ENCODE measurements at regions not wholly inside any gene's neighbourhood (a gene's known extent, or its start where the extent isn't known, plus 50 kb on each side); places are given as distances from the start of the nearest gene placed in this dataset.
"Not testable (repeated sequence)": the region's sequence is repeated elsewhere in the genome, so short reads cannot be mapped to it uniquely, and the experiment has no call there.

GRCh38 chr15:28789401-28790114, 58.9 kb downstream of the GOLGA6L7 start:
- H3K9me3 ChIP-seq; H3K4me3 ChIP-seq; DNase-seq (ENCODE audit: low spot score in 2 of 2); H3K4me1 ChIP-seq; H3K36me3 ChIP-seq; H3K27ac ChIP-seq: not testable (repeated sequence)
- WGBS, result 53% methylated on average over 12 of the region's 32 CpGs
- peaks cover 19% of the 10 kb centered on the region for H3K27me3 ChIP-seq

- Histone ChIP-seq H3K4me3 (peak overlapping the region; percentile 27), H3K27me3 (peaks cover 19% of the 10 kb centered on the region)
- H3K36me3 ChIP-seq; H3K4me1 ChIP-seq; DNase-seq (ENCODE audit: low spot score in 2 of 2); H3K9me3 ChIP-seq; H3K27ac ChIP-seq: not testable (repeated sequence)
- 19% methylated on average over 13 of the region's 78 CpGs for WGBS
Measured at GRCh38 chr15:28788649-28789400, 59.6 kb downstream of the GOLGA6L7 start.

DNA sequence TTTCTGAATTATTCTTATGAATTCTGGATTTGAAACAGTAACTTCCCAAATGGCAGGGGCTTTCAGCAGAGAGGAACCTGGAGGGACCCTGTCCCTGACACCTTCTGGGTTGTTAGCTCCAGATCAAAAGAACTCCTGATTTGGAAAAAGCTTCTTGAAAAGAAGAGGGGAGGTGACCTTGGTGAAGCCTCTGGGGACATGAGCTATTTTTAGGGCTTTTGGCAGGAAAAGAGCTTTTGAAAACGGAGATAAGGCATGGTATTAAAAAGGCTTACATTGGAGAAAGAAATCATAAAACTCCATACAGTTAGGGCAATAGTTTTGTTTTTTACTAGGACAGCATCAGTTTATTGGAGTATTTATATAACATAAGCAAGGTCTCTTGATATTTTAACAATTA, 60.3 kb downstream of the GOLGA6L7 start:
- H3K27ac ChIP-seq; H3K36me3 ChIP-seq; H3K4me1 ChIP-seq; H3K4me3 ChIP-seq; H3K9me3 ChIP-seq; DNase-seq (ENCODE audit: low spot score in 2 of 2): not testable (repeated sequence)
- H3K27me3 ChIP-seq, result peaks cover 19% of the 10 kb centered on the region
- WGBS, result 11% methylated on average over 1 of the region's 1 CpG

DNA sequence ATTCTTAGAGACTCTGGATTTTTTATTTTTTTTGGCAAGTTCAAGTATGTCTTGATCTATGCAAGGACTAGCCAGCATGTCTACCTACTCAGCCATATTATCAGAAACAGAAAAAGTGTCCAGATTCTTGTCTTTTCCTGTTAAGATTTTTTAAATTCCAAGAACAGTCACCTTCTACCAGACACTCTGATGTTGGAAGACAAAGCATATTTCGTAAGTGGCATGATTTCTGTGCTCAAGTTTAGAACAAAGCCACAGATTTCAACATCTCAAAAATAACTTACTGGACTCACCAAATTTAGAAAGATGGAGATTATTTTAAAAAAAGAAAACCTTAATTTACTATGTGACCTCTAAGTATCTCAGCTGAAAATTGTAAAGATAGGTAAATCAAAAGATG, 61.9 kb downstream of the GOLGA6L7 start:
- Histone ChIP-seq H3K36me3 (no peaks in the 10 kb centered on the region), H3K9me3 (no peaks in the 10 kb centered on the region), H3K27me3 (peaks cover 16% of the 10 kb centered on the region), H3K4me1 (peaks cover 5% of the 10 kb centered on the region), H3K27ac (no peak overlapping the region), H3K4me3 (no peak overlapping the region)
- TF ChIP-seq POLR2AphosphoS5 (IDR thresholded peaks at IDR 0.05) (no peak), POLR2A (IDR thresholded peaks at IDR 0.05) (no peak), EP300 (IDR thresholded peaks at IDR 0.05) (no peak)
- TF ChIP-seq, protein P1, sequence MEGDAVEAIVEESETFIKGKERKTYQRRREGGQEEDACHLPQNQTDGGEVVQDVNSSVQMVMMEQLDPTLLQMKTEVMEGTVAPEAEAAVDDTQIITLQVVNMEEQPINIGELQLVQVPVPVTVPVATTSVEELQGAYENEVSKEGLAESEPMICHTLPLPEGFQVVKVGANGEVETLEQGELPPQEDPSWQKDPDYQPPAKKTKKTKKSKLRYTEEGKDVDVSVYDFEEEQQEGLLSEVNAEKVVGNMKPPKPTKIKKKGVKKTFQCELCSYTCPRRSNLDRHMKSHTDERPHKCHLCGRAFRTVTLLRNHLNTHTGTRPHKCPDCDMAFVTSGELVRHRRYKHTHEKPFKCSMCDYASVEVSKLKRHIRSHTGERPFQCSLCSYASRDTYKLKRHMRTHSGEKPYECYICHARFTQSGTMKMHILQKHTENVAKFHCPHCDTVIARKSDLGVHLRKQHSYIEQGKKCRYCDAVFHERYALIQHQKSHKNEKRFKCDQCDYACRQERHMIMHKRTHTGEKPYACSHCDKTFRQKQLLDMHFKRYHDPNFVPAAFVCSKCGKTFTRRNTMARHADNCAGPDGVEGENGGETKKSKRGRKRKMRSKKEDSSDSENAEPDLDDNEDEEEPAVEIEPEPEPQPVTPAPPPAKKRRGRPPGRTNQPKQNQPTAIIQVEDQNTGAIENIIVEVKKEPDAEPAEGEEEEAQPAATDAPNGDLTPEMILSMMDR (IDR thresholded peaks at IDR 0.05), result no peak
- WGBS, result 65% methylated on average over 1 of the region's 1 CpG
- no peak for DNase-seq (ENCODE audit: low spot score in 2 of 2)

DNA sequence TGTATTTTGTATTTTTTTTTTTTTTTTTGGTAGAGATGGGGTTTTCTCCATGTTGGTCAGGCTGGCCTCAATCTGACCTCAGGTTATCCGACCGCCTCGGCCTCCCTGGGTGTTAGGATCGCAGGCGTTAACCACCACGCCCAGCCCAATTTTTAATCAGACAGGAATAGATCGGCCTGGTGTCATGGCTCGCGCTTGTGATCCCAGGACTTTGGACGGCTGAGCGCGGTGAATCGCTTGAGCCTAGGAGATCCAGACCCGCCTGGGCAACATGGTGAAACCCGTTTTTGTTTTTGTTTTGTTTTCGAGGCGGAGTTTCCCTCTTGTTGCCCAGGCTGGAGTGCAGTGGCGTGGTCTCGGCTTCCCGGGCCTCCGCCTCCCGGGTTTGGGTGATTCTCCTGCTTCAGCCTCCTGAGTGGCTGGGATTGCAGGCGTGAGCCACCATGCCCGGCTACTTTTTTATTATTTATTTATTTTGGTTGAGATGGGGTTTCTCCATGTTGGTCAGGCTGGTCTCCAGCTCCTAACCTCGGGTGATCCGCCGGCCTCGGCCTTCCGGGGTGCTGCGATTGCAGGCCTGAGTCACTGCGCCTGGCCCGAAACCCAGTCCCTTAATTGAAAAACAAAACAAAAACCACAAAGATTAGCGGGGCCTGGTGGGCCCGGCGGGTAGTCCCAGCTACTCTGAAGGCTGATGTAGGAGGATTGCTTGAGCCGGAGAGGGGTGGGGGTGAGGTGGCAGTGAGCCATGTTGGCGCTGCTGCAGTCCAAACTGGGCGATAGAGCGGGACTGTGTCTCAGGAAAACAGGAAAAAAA, 63.9 kb downstream of the GOLGA6L7 start:
- WGBS, result 94% methylated on average over 39 of the region's 39 CpGs
- H3K36me3 ChIP-seq; H3K27ac ChIP-seq; H3K9me3 ChIP-seq; DNase-seq (ENCODE audit: low spot score in 2 of 2); H3K4me1 ChIP-seq; H3K4me3 ChIP-seq: not testable (repeated sequence)
- peaks cover 11% of the 10 kb centered on the region for H3K27me3 ChIP-seq

DNA sequence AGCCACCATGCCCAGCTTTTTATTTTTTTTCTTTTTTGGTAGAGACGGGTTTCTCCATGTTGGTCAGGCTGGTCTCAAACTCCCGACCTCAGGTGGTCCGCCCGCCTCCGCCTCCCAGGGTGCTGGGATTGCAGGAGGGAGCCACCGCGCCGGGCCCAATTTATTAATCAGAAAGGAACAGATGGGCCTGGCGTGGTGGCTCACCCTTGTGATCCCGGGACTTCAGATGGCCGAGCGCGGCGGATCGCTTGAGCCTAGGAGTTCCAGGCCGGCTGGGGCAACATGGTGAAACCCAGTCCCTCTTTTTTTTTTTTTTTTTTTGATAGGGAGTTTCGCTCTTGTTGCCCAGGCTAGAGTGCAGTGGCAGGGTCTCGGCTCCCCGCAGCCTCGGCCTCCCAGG, 64.6 kb downstream of the GOLGA6L7 start:
- Histone ChIP-seq H3K27ac (no peak overlapping the region), H3K36me3 (no peaks in the 10 kb centered on the region), H3K9me3 (no peaks in the 10 kb centered on the region), H3K4me1 (peaks cover 4% of the 10 kb centered on the region), H3K4me3 (no peak overlapping the region), H3K27me3 (peaks cover 8% of the 10 kb centered on the region)
- TF ChIP-seq, protein P1 (IDR thresholded peaks at IDR 0.05), result no peak
- no peak for TF ChIP-seq EP300 (IDR thresholded peaks at IDR 0.05)
- no peak for TF ChIP-seq POLR2AphosphoS5 (IDR thresholded peaks at IDR 0.05)
- 96% methylated on average over 20 of the region's 20 CpGs for WGBS
- no peak for DNase-seq (ENCODE audit: low spot score in 2 of 2)

- H3K4me3 ChIP-seq, result no peak overlapping the region
- no peaks in the 10 kb centered on the region for H3K9me3 ChIP-seq
- DNase-seq (ENCODE audit: low spot score in 2 of 2), result no peak
- peaks cover 4% of the 10 kb centered on the region for H3K27me3 ChIP-seq
- TF ChIP-seq POLR2A (IDR thresholded peaks at IDR 0.05), result no peak
- TF ChIP-seq POLR2AphosphoS5 (IDR thresholded peaks at IDR 0.05), result no peak
- TF ChIP-seq, protein P1 (IDR thresholded peaks at IDR 0.05), result no peak
- TF ChIP-seq EP300 (IDR thresholded peaks at IDR 0.05), result no peak
- WGBS, result 99% methylated on average over 21 of the region's 21 CpGs
- H3K4me1 ChIP-seq, result no peaks in the 10 kb centered on the region
- no peaks in the 10 kb centered on the region for H3K36me3 ChIP-seq
- H3K27ac ChIP-seq, result no peak overlapping the region
Measured at GRCh38 chr15:28783466-28783865, 65.0 kb downstream of the GOLGA6L7 start.

GRCh38 chr15:28778397-28778796, 66.2 kb upstream of the GOLGA8M start:
- not testable (repeated sequence) for H3K27ac ChIP-seq; H3K4me3 ChIP-seq; DNase-seq (ENCODE audit: low spot score in 2 of 2); H3K27me3 ChIP-seq; H3K4me1 ChIP-seq; H3K9me3 ChIP-seq; H3K36me3 ChIP-seq
- 81% methylated on average over 2 of the region's 2 CpGs for WGBS

DNA sequence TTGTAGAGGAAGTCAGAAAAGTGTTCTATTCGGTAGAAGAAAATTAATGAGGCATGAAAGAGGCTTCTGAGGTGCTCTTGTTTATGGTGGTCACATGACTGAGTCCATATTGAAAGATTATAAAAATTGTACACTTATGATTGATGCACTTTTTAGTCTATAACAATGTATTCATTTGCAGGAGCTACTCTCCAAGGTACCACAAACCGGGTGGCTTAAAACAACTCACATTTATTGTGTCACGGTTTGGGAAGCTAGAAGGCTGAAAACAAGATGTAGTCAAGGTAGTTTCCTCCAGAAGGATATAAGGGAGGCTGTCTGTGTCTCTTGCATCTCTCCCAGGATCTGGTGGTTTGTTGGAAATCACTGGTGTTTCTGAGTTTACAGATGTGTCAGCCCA, 60.6 kb upstream of the GOLGA8M start:
- H3K4me3 ChIP-seq; H3K36me3 ChIP-seq; DNase-seq (ENCODE audit: low spot score in 2 of 2); H3K4me1 ChIP-seq; H3K27ac ChIP-seq; H3K9me3 ChIP-seq; H3K27me3 ChIP-seq: not testable (repeated sequence)
- WGBS, result 70% methylated on average over 2 of the region's 3 CpGs
